Heart left ventricle (tissue), 16 donors: ENCODE measurements at regions not wholly inside any gene's neighbourhood (a gene's known extent, or its start where the extent isn't known, plus 50 kb on each side); places are given as distances from the start of the nearest gene placed in this dataset.

ENCODE experiments used
- ATAC-seq, 4 donors: fragments of 200-7000 bp; cut with Tn5 transposase; one replicate each; pipeline ENCODE4 v1.9.1; 2020 to 2022; ENCODE audit warnings: moderate library complexity in 4 of 4, mild to moderate bottlenecking in 3 of 4, moderate number of reproducible peaks in 1 of 4
- DNase-seq, 5 donors: peaks; one replicate each; pipeline ENCODE4 v3.0.0-alpha.2; 2020
- H3K27ac ChIP-seq, 12 donors: fragments of 200-600 bp; sonication (generic) in 4 of 12; one replicate each; pipeline versions ENCODE4 v1.5.0 to v1.8.0; 2016 to 2022; ENCODE audit warnings: mild to moderate bottlenecking in 2 of 12
- H3K27me3 ChIP-seq, 9 donors: fragments of 200-600 bp; sonication (generic) in 2 of 9; one replicate each; pipeline versions ENCODE4 v1.5.1 to v1.8.0; 2016 to 2022; ENCODE audit warnings: mild to moderate bottlenecking in 3 of 9
- H3K36me3 ChIP-seq, 9 donors: fragments of 200-600 bp; sonication (generic) in 2 of 9; one replicate each; pipeline versions ENCODE4 v1.5.0 to v1.8.0; 2018 to 2022; ENCODE audit warnings: mild to moderate bottlenecking in 2 of 9
- H3K4me1 ChIP-seq, 12 donors: fragments of 200-600 bp; sonication (generic) in 4 of 12; one replicate each; pipeline versions ENCODE4 v1.5.0 to v1.8.0; 2016 to 2022; ENCODE audit warnings: mild to moderate bottlenecking in 3 of 12
- H3K4me3 ChIP-seq, 12 donors: fragments of 200-600 bp; sonication (generic) in 4 of 12; one replicate each; pipeline versions ENCODE4 v1.5.0 to v1.8.0; 2017 to 2022; ENCODE audit warnings: mild to moderate bottlenecking in 9 of 12, moderate library complexity in 4 of 12
- H3K9me3 ChIP-seq, 12 donors: fragments of 200-600 bp; sonication (generic) in 4 of 12; one replicate each; pipeline versions ENCODE4 v1.5.0 to v1.8.0; 2016 to 2022; ENCODE audit warnings: mild to moderate bottlenecking in 1 of 12
- CTCF ChIP-seq, 12 donors: fragments of 200-600 bp; sonication (generic) in 4 of 12; IDR thresholded peaks; one replicate each; pipeline versions ENCODE4 v1.5.0 to v1.8.0; 2018 to 2022; ENCODE audit warnings: antibody characterized with exemption in 12 of 12, mild to moderate bottlenecking in 5 of 12
- POLR2A ChIP-seq, 2 donors: fragments of 450-650 bp; IDR thresholded peaks; one replicate each; pipeline ENCODE4 v1.6.1; 2017; ENCODE audit warnings: antibody characterized with exemption in 2 of 2, mild to moderate bottlenecking in 2 of 2, moderate library complexity in 2 of 2
- WGBS, 4 donors: extraction: QIAGEN DNeasy Blood & Tissue Kit in 2 of 4; methylation state at CpG; one replicate each; pipeline versions ENCODE4 v1.1.5 to v1.1.7; 2013 to 2018; 5-methylcytosine and 5-hydroxymethylcytosine counted together
- intact Hi-C, 10 donors: fragments of 100-400 bp; cut with DNase I; formaldehyde crosslinking; loops; one replicate each; pipeline versions ENCODE4 v1.11.1 to v1.14.2; 2022
- donor health status: ischemic (EF 13 %, LVEDD 7.1; RV severe dilation, severe dysfunction).
- donor health status: healthy with polysubstance abuse.
- donor health status: DM: no; HTN: yes; CAD: no.
- donor health status: DM: no; HTN: no; CAD: no.
- donor health status: ischemic (EF 25% LVEDD 6.9; RV normal size, moderate dysfunction).
- donor health status: ischemic (EF 25% LVEDD 5.7; RV mildly dilated, moderate dysfunction).
- donor health status: healthy.
- donor health status: DM: yes; HTN: yes; CAD: no.
- donor health status: ischemic (EF 35%, LVEDD 5.7; RV mildly dilated, moderate dysfunction).
- donor health status: nonischemic (EF 11% LVEDD 7.7; RV severe dilation, severe dysfunction).
- donor health status: DM: yes; HTN: yes; CAD: no.
- donor health status: PGD.
- donor health status: ischemic (EF 29% LVEDD 5.4; RV normal size, mild dysfunction).
- donor health status: nonischemic (EF 23%, LVEDD 6.1; RV moderate dilation, normal function).

DNA sequence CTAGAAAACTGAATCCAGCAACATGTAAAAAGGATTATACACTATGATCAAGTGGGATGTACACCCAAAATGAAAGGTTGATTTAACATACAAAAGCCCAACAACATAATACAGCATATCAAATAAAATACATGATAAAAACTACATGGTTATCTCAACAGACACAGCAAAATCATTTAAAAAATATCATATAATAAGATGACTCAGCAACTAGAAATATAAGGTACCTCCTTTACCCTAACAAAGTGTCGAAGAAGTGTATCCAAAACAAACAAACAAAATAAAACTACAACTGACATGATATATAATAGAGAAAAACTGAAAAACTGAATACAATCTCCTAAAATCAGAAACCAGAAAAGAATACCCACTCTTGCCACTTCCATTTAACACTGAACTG lies 969.1 kb downstream of the AMY1C start:
- peaks cover 0 to 2% (median 0%) of the 10 kb centered on the region in 12 donors for H3K9me3 ChIP-seq
- TF ChIP-seq POLR2A (IDR thresholded peaks at IDR 0.05) (no peak), CTCF (IDR thresholded peaks at IDR 0.05) (no peak)
- intact Hi-C loops = no loop called here
- 81 to 90% (median 85%) methylated on average over 1 of the region's 1 CpG for WGBS, 4 donors
- no peak overlapping the region for H3K4me3 ChIP-seq
- no peaks in the 10 kb centered on the region for H3K4me1 ChIP-seq
- H3K27ac ChIP-seq = no peak overlapping the region
- H3K27me3 ChIP-seq = no peaks in the 10 kb centered on the region
- ATAC-seq (no peak), DNase-seq (no peak)
- H3K36me3 ChIP-seq = no peaks in the 10 kb centered on the region

- H3K4me3 ChIP-seq = no peak overlapping the region
- H3K9me3 ChIP-seq = peaks cover 0 to 11% (median 2%) of the 10 kb centered on the region in 12 donors
- intact Hi-C loops = no loop called here
- no peak for ATAC-seq
- DNase-seq = no peak
- no peak overlapping the region for H3K27ac ChIP-seq
- no peaks in the 10 kb centered on the region for H3K27me3 ChIP-seq
- TF ChIP-seq POLR2A (IDR thresholded peaks at IDR 0.05) (no peak), CTCF (IDR thresholded peaks at IDR 0.05) (no peak)
- no peaks in the 10 kb centered on the region for H3K36me3 ChIP-seq
- 87 to 92% (median 92%) methylated on average over 5 of the region's 5 CpGs for WGBS, 4 donors
- H3K4me1 ChIP-seq = no peaks in the 10 kb centered on the region
These were observed 971.0 kb downstream of the AMY1C start for GRCh38 chr1:104720741-104721140.

DNA sequence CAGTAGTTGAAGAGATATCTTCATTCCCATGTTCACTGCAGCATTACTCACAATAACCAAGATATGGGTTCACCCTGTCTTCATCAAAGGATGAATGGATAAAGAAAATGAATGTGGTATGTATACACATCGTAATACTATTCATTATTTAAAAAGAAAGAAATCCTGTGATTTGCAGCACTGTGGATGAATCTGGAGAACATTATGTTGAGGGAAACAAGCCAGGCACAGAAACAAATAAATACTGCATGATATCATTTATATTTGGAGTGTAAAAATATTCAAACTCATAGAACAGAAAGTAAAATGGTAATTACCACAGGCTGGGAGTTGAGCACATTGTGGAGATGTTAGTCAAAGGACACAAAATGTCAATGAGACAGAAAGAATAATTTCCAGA lies 977.2 kb downstream of the AMY1C start:
- no peaks in the 10 kb centered on the region for H3K4me1 ChIP-seq
- no peak for DNase-seq
- intact Hi-C loops = no loop called here
- no peak for ATAC-seq
- WGBS, 4 donors = 58 to 74% (median 67%) methylated on average over 1 of the region's 1 CpG
- no peak overlapping the region for H3K27ac ChIP-seq
- H3K4me3 ChIP-seq = no peak overlapping the region
- H3K36me3 ChIP-seq = no peaks in the 10 kb centered on the region
- peaks cover 0 to 13% (median 3%) of the 10 kb centered on the region in 12 donors for H3K9me3 ChIP-seq
- TF ChIP-seq POLR2A (IDR thresholded peaks at IDR 0.05) (no peak), CTCF (IDR thresholded peaks at IDR 0.05) (no peak)
- no peaks in the 10 kb centered on the region for H3K27me3 ChIP-seq

DNA sequence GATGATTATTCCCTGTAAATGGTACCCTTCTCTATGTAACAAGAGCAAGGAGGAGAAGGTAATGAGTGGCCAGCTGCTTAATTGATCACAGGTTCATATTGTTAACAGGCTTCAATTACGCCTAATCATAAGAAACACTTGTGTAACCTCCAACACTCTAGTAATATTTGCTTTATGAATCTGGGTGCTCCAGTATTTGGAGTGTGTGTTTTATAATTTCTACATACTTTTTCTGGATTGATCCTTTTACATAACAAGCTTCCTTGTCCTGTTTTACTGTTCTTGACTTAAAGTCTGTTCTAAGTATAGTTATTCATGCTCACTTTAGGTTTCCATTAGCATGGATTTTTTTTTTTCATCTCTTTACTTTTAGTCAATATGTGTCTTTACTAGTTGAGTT lies 984.2 kb downstream of the AMY1C start:
- no peak overlapping the region for H3K27ac ChIP-seq
- no peak for TF ChIP-seq CTCF (IDR thresholded peaks at IDR 0.05)
- no peak for TF ChIP-seq POLR2A (IDR thresholded peaks at IDR 0.05)
- no peak overlapping the region for H3K4me3 ChIP-seq
- intact Hi-C loops = no loop called here
- no peak for DNase-seq
- H3K9me3 ChIP-seq = peaks cover 0 to 3% (median 0%) of the 10 kb centered on the region in 12 donors
- WGBS, 4 donors = 81 to 94% (median 87%) methylated on average over 1 of the region's 1 CpG
- no peaks in the 10 kb centered on the region for H3K4me1 ChIP-seq
- H3K27me3 ChIP-seq = no peaks in the 10 kb centered on the region
- H3K36me3 ChIP-seq = no peaks in the 10 kb centered on the region
- no peak for ATAC-seq
